ENCODE measurements at regions not wholly inside any gene's neighbourhood (a gene's known extent, or its start where the extent isn't known, plus 50 kb on each side); places are given as distances from the start of the nearest gene placed in this dataset.

- intact Hi-C loops (cut with micrococcal nuclease): no loop called here
- H3K9me3 Mint-ChIP-seq (ENCODE audit: insufficient read depth): no peaks in the 10 kb centered on the region
- ChIA-PET CTCF (no interaction called here), POLR2A (no interaction called here)
- H3K4me3 Mint-ChIP-seq: no peak overlapping the region
- no peak overlapping the region for H3K27ac Mint-ChIP-seq
- 100% methylated on average over 2 of the region's 4 CpGs for WGBS (ENCODE audit: insufficient coverage)
- ATAC-seq (ENCODE audit: low read depth) (no peak), DNase-seq (no peak)
- Histone ChIP-seq H3K4me1 (ENCODE audit: control insufficient read depth in 2 of 2, insufficient read depth in 2 of 2, low read length in 2 of 2) (no peaks in the 10 kb centered on the region), H2AFZ (ENCODE audit: insufficient read depth, low read depth, low read length, poor library complexity, severe bottlenecking) (no peak overlapping the region), H4K20me1 (ENCODE audit: control insufficient read depth, insufficient read depth, low read length, poor library complexity, severe bottlenecking) (no peaks in the 10 kb centered on the region), H3K9ac (ENCODE audit: low read length) (no peak overlapping the region), H3K27me3 (replicated peaks in 1 of 4; ENCODE audit: control extremely low read depth in 1 of 4, control insufficient read depth in 3 of 4, insufficient read depth in 4 of 4, low read length in 3 of 4) (no peaks in the 10 kb centered on the region), H3K4me2 (replicated peaks; ENCODE audit: low read depth, low read length, poor library complexity, severe bottlenecking) (no peak overlapping the region), H3K27ac (ENCODE audit: low read length in 2 of 2) (no peak overlapping the region), H3K36me3 (replicated peaks in 1 of 2; ENCODE audit: control extremely low read depth in 1 of 2, control insufficient read depth in 1 of 2, extremely low read depth in 1 of 2, insufficient read depth in 2 of 2, low read length in 1 of 2) (no peaks in the 10 kb centered on the region), H3K9me3 (ENCODE audit: control extremely low read depth in 1 of 3, control insufficient read depth in 2 of 3, insufficient read depth in 1 of 3, low read length in 2 of 3) (no peaks in the 10 kb centered on the region), H3K79me2 (ENCODE audit: control insufficient read depth, insufficient read depth, low read length) (no peaks in the 10 kb centered on the region), H3K4me3 (ENCODE audit: control extremely low read depth in 1 of 5, extremely low read depth in 1 of 5, insufficient read depth in 1 of 5, low read depth in 2 of 5, low read length in 4 of 5) (no peak overlapping the region)
- no peaks in the 10 kb centered on the region for H3K4me1 Mint-ChIP-seq
- TF ChIP-seq CTCF (IDR thresholded peaks at IDR 0.05) (no peak), EZH2 (IDR thresholded peaks at IDR 0.05; ENCODE audit: borderline replicate concordance, insufficient read depth, low read depth, low read length, poor library complexity, severe bottlenecking) (no peak)
- no peaks in the 10 kb centered on the region for H3K27me3 Mint-ChIP-seq
Observed at GRCh38 chr4:136088211-136088867, 1444.0 kb downstream of the PCDH18 start.

DNA sequence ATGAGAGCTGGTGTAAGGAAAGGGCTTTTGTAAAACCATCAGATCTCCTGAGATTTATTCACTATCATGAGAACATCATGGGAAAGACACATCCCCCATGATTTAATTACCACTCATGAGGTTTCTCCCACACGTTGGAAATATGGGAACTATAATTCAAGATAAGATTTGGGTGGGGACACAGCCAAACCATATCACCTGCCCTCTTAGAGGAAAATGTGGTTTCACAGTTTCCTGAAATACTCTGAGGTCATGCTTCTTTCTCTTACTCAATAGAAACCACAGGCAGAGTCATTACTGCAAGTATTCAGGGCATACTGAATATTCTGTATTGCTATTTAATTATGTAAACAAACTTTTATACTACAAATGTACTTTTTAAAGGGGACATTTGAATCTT, 1453.3 kb downstream of the PCDH18 start:
- POLR2A ChIA-PET: no interaction called here
- no peak for DNase-seq
- Histone ChIP-seq H3K4me3 (ENCODE audit: control extremely low read depth in 1 of 5, extremely low read depth in 1 of 5, insufficient read depth in 1 of 5, low read depth in 2 of 5, low read length in 4 of 5) (no peak overlapping the region), H3K4me2 (replicated peaks; ENCODE audit: low read depth, low read length, poor library complexity, severe bottlenecking) (no peak overlapping the region), H3K27ac (ENCODE audit: low read length in 2 of 2) (no peak overlapping the region), H3K36me3 (replicated peaks in 1 of 2; ENCODE audit: control extremely low read depth in 1 of 2, control insufficient read depth in 1 of 2, extremely low read depth in 1 of 2, insufficient read depth in 2 of 2, low read length in 1 of 2) (no peaks in the 10 kb centered on the region), H2AFZ (ENCODE audit: insufficient read depth, low read depth, low read length, poor library complexity, severe bottlenecking) (no peak overlapping the region), H3K79me2 (ENCODE audit: control insufficient read depth, insufficient read depth, low read length) (no peaks in the 10 kb centered on the region), H3K27me3 (replicated peaks in 1 of 4; ENCODE audit: control extremely low read depth in 1 of 4, control insufficient read depth in 3 of 4, insufficient read depth in 4 of 4, low read length in 3 of 4) (no peaks in the 10 kb centered on the region), H4K20me1 (ENCODE audit: control insufficient read depth, insufficient read depth, low read length, poor library complexity, severe bottlenecking) (no peaks in the 10 kb centered on the region), H3K4me1 (ENCODE audit: control insufficient read depth in 2 of 2, insufficient read depth in 2 of 2, low read length in 2 of 2) (no peaks in the 10 kb centered on the region), H3K9ac (ENCODE audit: low read length) (no peak overlapping the region), H3K9me3 (ENCODE audit: control extremely low read depth in 1 of 3, control insufficient read depth in 2 of 3, insufficient read depth in 1 of 3, low read length in 2 of 3) (no peaks in the 10 kb centered on the region)
- no CpG with 5 or more reads among the region's 1 CpG for WGBS (ENCODE audit: insufficient coverage)
- Mint-ChIP-seq H3K27ac (no peak overlapping the region), H3K27me3 (no peaks in the 10 kb centered on the region), H3K4me1 (no peaks in the 10 kb centered on the region), H3K4me3 (no peak overlapping the region), H3K9me3 (ENCODE audit: insufficient read depth) (no peaks in the 10 kb centered on the region)
- intact Hi-C loops (cut with micrococcal nuclease): no loop called here
- CTCF ChIA-PET: no interaction called here
- TF ChIP-seq EZH2 (IDR thresholded peaks at IDR 0.05; ENCODE audit: borderline replicate concordance, insufficient read depth, low read depth, low read length, poor library complexity, severe bottlenecking) (no peak), CTCF (IDR thresholded peaks at IDR 0.05) (no peak)
- no peak for ATAC-seq (ENCODE audit: low read depth)
